Hepatocyte (in vitro differentiated cells): ENCODE measurements at regions not wholly inside any gene's neighbourhood (a gene's known extent, or its start where the extent isn't known, plus 50 kb on each side); places are given as distances from the start of the nearest gene placed in this dataset.

ENCODE experiments used
- CTCF ChIP-seq: fragments of 200-600 bp; sonication (generic); IDR thresholded peaks from 2 replicates; pipeline ENCODE4 v1.5.1; 2016; ENCODE audit warnings: antibody characterized with exemption, mild to moderate bottlenecking; ENCODE audit not compliant: poor library complexity
- EZH2 ChIP-seq: fragments of 200-600 bp; sonication (generic); IDR thresholded peaks from 2 replicates; pipeline ENCODE4 v1.6.1; 2016; ENCODE audit warnings: antibody characterized with exemption, mild to moderate bottlenecking, borderline replicate concordance
- EZH2phosphoT487 ChIP-seq: fragments of 200-600 bp; sonication (generic); IDR thresholded peaks from one replicate; pipeline ENCODE4 v1.6.1; 2018; ENCODE audit warnings: antibody characterized with exemption, mild to moderate bottlenecking, low read depth, moderate library complexity; ENCODE audit not compliant: unreplicated experiment, severe bottlenecking

- TF ChIP-seq CTCF (no peak), EZH2phosphoT487 (no peak), EZH2 (no peak)
Measured at GRCh38 chr1:121518726-121519041, 333.9 kb downstream of the SRGAP2C start.
